HCT116 (cell line): ENCODE measurements at regions not wholly inside any gene's neighbourhood (a gene's known extent, or its start where the extent isn't known, plus 50 kb on each side); places are given as distances from the start of the nearest gene placed in this dataset.

ENCODE experiments used
- ATAC-seq: fragments of 200-7000 bp; cut with Tn5 transposase; 2 replicates; pipeline ENCODE4 v1.9.1; 2020; ENCODE audit warnings: mild to moderate bottlenecking, moderate library complexity
- BruUV-seq: library from RNA; stranded (reverse); fragments of 400-500 nt; replicated peaks from 2 replicates; lab custom pipeline; 2021; lab: Mats Ljungman, UMichigan
- CTCF ChIA-PET: fragments of 300-600 bp; sonication (Branson Sonifier 250); formaldehyde crosslinking; loops from one replicate; lab custom pipeline; 2021; ENCODE audit warnings: antibody characterized with exemption; lab: Charles Lee
- POLR2A ChIA-PET: fragments of 300-600, 350-600 bp; sonication (Branson Sonifier 250); formaldehyde crosslinking; loops from one replicate; lab custom pipeline; 2021; ENCODE audit warnings: antibody characterized with exemption; lab: Charles Lee
- RAD21 ChIA-PET, 2 experiments: fragments of 300-600 bp; sonication (Branson Sonifier 250); formaldehyde crosslinking; loops; one replicate each; lab custom pipeline; 2023; ENCODE audit warnings: low total read pairs in 2 of 2; ENCODE audit not compliant: uncharacterized antibody in 2 of 2, unreplicated experiment in 2 of 2, low non-redundant PET in 1 of 2; lab: Charles Lee
- DNase-seq: peaks from one replicate; pipeline ENCODE4 v3.0.0-alpha.2; 2010; ENCODE audit warnings: low read depth, low spot score
- H2AFZ ChIP-seq: fragments of 200-600 bp; shearing (Covaris generic), sonication (generic); 2 replicates; pipeline ENCODE4 v1.6.1; 2017; ENCODE audit warnings: low read depth, mixed run types, mixed read lengths, antibody characterized with exemption, low read length; ENCODE audit not compliant: poor library complexity, severe bottlenecking
- H3K27ac ChIP-seq: 2 replicates; pipeline ENCODE4 v1.5.1; 2012; ENCODE audit warnings: low read depth, low read length
- H3K27me3 ChIP-seq: fragments of 200-600 bp; sonication (generic); 2 replicates; pipeline ENCODE4 v1.6.1; 2016; ENCODE audit warnings: mixed run types, low read length, mixed read lengths; ENCODE audit not compliant: insufficient read depth
- H3K36me3 ChIP-seq, 2 experiments: fragments of 200-500 bp in 1 of 2; fragments of 200-600 bp in 1 of 2; sonication (Bioruptor generic) in 1 of 2; sonication (generic) in 1 of 2; 2 replicates each; pipeline versions ENCODE4 v1.5.1 to v1.6.1; 2014 to 2016; ENCODE audit warnings: low read length in 2 of 2, inconsistent platforms in 1 of 2, mixed read lengths in 1 of 2, mixed run types in 1 of 2; ENCODE audit not compliant: insufficient read depth in 2 of 2, control insufficient read depth in 1 of 2
- H3K4me1 ChIP-seq, 2 experiments: fragments of 200-600 bp in 1 of 2; sonication (generic) in 1 of 2; 2 replicates each; pipeline versions ENCODE4 v1.5.1 to v1.6.1; 2012 to 2017; ENCODE audit warnings: low read length in 2 of 2, inconsistent platforms in 1 of 2, mild to moderate bottlenecking in 1 of 2, mixed read lengths in 1 of 2, mixed run types in 1 of 2, moderate library complexity in 1 of 2; ENCODE audit not compliant: insufficient read depth in 2 of 2, control insufficient read depth in 1 of 2
- H3K4me2 ChIP-seq: fragments of 200-600 bp; sonication (generic); 2 replicates; pipeline ENCODE4 v1.6.1; 2017; ENCODE audit warnings: mixed run types, low read length, mixed read lengths
- H3K4me3 ChIP-seq, 2 experiments: fragments of 200-600 bp in 1 of 2; sonication (generic) in 1 of 2; replicated peaks in 1 of 2; 2 replicates each; pipeline ENCODE4 v1.5.1; 2011 to 2016; ENCODE audit warnings: low read length in 2 of 2, control low read depth in 1 of 2, low read depth in 1 of 2, mild to moderate bottlenecking in 1 of 2, mixed read lengths in 1 of 2, mixed run types in 1 of 2
- H3K79me2 ChIP-seq: fragments of 200-600 bp; sonication (generic); 2 replicates; pipeline ENCODE4 v1.6.1; 2017; ENCODE audit warnings: mild to moderate bottlenecking, mixed run types, low read length, moderate library complexity, mixed read lengths; ENCODE audit not compliant: insufficient read depth
- H3K9ac ChIP-seq: fragments of 200-600 bp; sonication (generic); 2 replicates; pipeline ENCODE4 v1.6.1; 2016; ENCODE audit warnings: low read length, mixed read lengths
- H3K9me2 ChIP-seq: fragments of 200-600 bp; sonication (generic), shearing (Covaris generic); 2 replicates; pipeline ENCODE4 v1.6.1; 2017; ENCODE audit warnings: mixed run types, mild to moderate bottlenecking, moderate library complexity; ENCODE audit not compliant: insufficient read depth
- H3K9me3 ChIP-seq, 2 experiments: fragments of 200-500 bp in 1 of 2; fragments of 200-600 bp in 1 of 2; sonication (Bioruptor generic) in 1 of 2; sonication (generic) in 1 of 2; 2 replicates each; pipeline ENCODE4 v1.6.1; 2014 to 2017; ENCODE audit warnings: low read length in 2 of 2, mixed read lengths in 2 of 2, inconsistent platforms in 1 of 2, low read depth in 1 of 2, mild to moderate bottlenecking in 1 of 2, mixed run types in 1 of 2, moderate library complexity in 1 of 2; ENCODE audit not compliant: control insufficient read depth in 1 of 2, insufficient read depth in 1 of 2
- H4K20me1 ChIP-seq: fragments of 200-600 bp; sonication (generic), shearing (Covaris generic); 2 replicates; pipeline ENCODE4 v1.6.1; 2017; ENCODE audit warnings: mixed run types, mild to moderate bottlenecking, moderate library complexity; ENCODE audit not compliant: insufficient read depth
- EGR1 ChIP-seq: IDR thresholded peaks from 2 replicates; pipeline ENCODE4 v1.6.1; 2012; ENCODE audit warnings: low read depth
- ELF1 ChIP-seq: IDR thresholded peaks from 2 replicates; pipeline ENCODE4 v1.6.1; 2012; ENCODE audit warnings: low read depth, borderline replicate concordance
- EZH2phosphoT487 ChIP-seq: fragments of 200-600 bp; IDR thresholded peaks from 2 replicates; pipeline ENCODE4 v1.6.1; 2018; ENCODE audit warnings: antibody characterized with exemption, borderline replicate concordance
- POLR2A ChIP-seq: IDR thresholded peaks from 2 replicates; pipeline ENCODE4 v1.7.0; 2011; ENCODE audit warnings: borderline replicate concordance; ENCODE audit not compliant: insufficient read depth, insufficient read length; ENCODE audit errors: extremely low read depth
- RAD21 ChIP-seq: IDR thresholded peaks from 2 replicates; pipeline ENCODE4 v1.6.1; 2012; ENCODE audit warnings: low read depth, mild to moderate bottlenecking
- SIN3A ChIP-seq: IDR thresholded peaks from 2 replicates; pipeline ENCODE4 v1.6.1; 2012; ENCODE audit warnings: low read depth
- SP1 ChIP-seq: IDR thresholded peaks from 2 replicates; pipeline ENCODE4 v1.6.1; 2012; ENCODE audit warnings: low read depth
- ZBTB33 ChIP-seq: IDR thresholded peaks from 2 replicates; pipeline ENCODE4 v1.6.1; 2011; ENCODE audit warnings: mild to moderate bottlenecking, low read length, moderate library complexity; ENCODE audit not compliant: insufficient replicate concordance; ENCODE audit errors: extremely low read depth
- ZNF274 ChIP-seq: fragments of 200-500 bp; sonication (Bioruptor generic); IDR thresholded peaks from 2 replicates; pipeline ENCODE4 v1.6.1; 2014; ENCODE audit warnings: mild to moderate bottlenecking, low read depth, low read length, inconsistent platforms
- intact Hi-C: fragments of 100-400 bp; cut with micrococcal nuclease; formaldehyde crosslinking; loops from 2 replicates; pipeline ENCODE4 v1.10.0; 2022
- TF ChIP-seq, protein P1 (sequence below): IDR thresholded peaks from 2 replicates; pipeline ENCODE4 v1.6.1; 2012

- Histone ChIP-seq H3K4me2 (no peak overlapping the region), H3K4me3 (no peak overlapping the region), H3K9ac (no peak overlapping the region), H2AFZ (no peak overlapping the region), H3K27ac (no peak overlapping the region), H4K20me1 (no peaks in the 10 kb centered on the region), H3K79me2 (no peaks in the 10 kb centered on the region), H3K36me3 (no peaks in the 10 kb centered on the region), H3K4me1 (no peaks in the 10 kb centered on the region), H3K9me3 (no peaks in the 10 kb centered on the region), H3K9me2 (no peaks in the 10 kb centered on the region), H3K27me3 (no peaks in the 10 kb centered on the region)
- ChIA-PET CTCF (no interaction called here), RAD21 (no interaction called here), POLR2A (no interaction called here)
- no TSS peak for BruUV-seq
- TF ChIP-seq SP1: no peak
- peak; percentile 21; the same call in 1 of the 2 replicates for TF ChIP-seq RAD21
- ATAC-seq: no peak
- intact Hi-C loops: no loop called here
- DNase-seq: no peak
Observed at GRCh38 chr2:83587309-83587708, 871.8 kb downstream of the SUCLG1 start.

GRCh38 chr2:83585250-83585649 is 873.8 kb downstream of the SUCLG1 start:
- no peaks in the 10 kb centered on the region for H3K36me3 ChIP-seq

More at GRCh38 chr2:83585250-83585649, 873.8 kb downstream of the SUCLG1 start:
- H3K9me3 ChIP-seq: no peaks in the 10 kb centered on the region
- CTCF ChIA-PET: no interaction called here
- POLR2A ChIA-PET: no interaction called here
- H3K4me3 ChIP-seq: no peak overlapping the region
- ATAC-seq: no peak
- H3K79me2 ChIP-seq: no peaks in the 10 kb centered on the region
- BruUV-seq: no TSS peak
- H3K27ac ChIP-seq: no peak overlapping the region
- H3K9ac ChIP-seq: no peak overlapping the region
- H3K4me1 ChIP-seq: no peaks in the 10 kb centered on the region
- TF ChIP-seq, protein P1, sequence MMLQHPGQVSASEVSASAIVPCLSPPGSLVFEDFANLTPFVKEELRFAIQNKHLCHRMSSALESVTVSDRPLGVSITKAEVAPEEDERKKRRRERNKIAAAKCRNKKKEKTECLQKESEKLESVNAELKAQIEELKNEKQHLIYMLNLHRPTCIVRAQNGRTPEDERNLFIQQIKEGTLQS: no peak
- no peak for TF ChIP-seq EGR1
- no peak for TF ChIP-seq ZBTB33
- no peak for TF ChIP-seq ZNF274
- TF ChIP-seq ELF1: no peak
- no peak for TF ChIP-seq EZH2phosphoT487
- TF ChIP-seq POLR2A: no peak
- no peak for TF ChIP-seq SIN3A
- TF ChIP-seq, all 23 proteins: peak for 0
- Histone ChIP-seq H3K27me3 (no peaks in the 10 kb centered on the region), H3K4me2 (no peak overlapping the region), H3K9me2 (no peaks in the 10 kb centered on the region), H4K20me1 (no peaks in the 10 kb centered on the region), H2AFZ (no peak overlapping the region)
- RAD21 ChIA-PET: no interaction called here
- intact Hi-C loops: no loop called here
- no peak for DNase-seq
